IMR-90 (cell line): ENCODE measurements at regions not wholly inside any gene's neighbourhood (a gene's known extent, or its start where the extent isn't known, plus 50 kb on each side); places are given as distances from the start of the nearest gene placed in this dataset.

ENCODE experiments used
- ATAC-seq: fragments of 200-7000 bp; cut with Tn5 transposase; 2 replicates; pipeline ENCODE4 v1.9.1; 2020; ENCODE audit warnings: low read depth, mild to moderate bottlenecking, moderate library complexity
- BruUV-seq: library from RNA; stranded (reverse); fragments of 400-500 nt; replicated peaks from 2 replicates; lab custom pipeline; 2021; lab: Mats Ljungman, UMichigan
- CTCF ChIA-PET: fragments of 300-600 bp; formaldehyde crosslinking; extraction: SDS; loops from one replicate; lab custom pipeline; 2021; ENCODE audit warnings: antibody characterized with exemption; lab: Yijun Ruan, JAX
- POLR2A ChIA-PET: fragments of 300-600 bp; sonication (Branson Sonifier 250); formaldehyde crosslinking; loops from one replicate; lab custom pipeline; 2022; ENCODE audit warnings: antibody characterized with exemption; ENCODE audit not compliant: unreplicated experiment; lab: Charles Lee
- DNase-seq: peaks from one replicate; pipeline ENCODE4 v3.0.0; 2013
- H2AFZ ChIP-seq: replicated peaks from 2 replicates; pipeline ENCODE3; 2013; ENCODE audit warnings: low read length, mild to moderate bottlenecking; ENCODE audit not compliant: poor library complexity
- H2AK5ac ChIP-seq: 2 replicates; pipeline ENCODE4 v1.6.1; 2013; ENCODE audit warnings: low read depth, low read length, inconsistent platforms
- H2AK9ac ChIP-seq: replicated peaks from 2 replicates; pipeline ENCODE3; 2013; ENCODE audit warnings: mild to moderate bottlenecking, low read depth, low read length, moderate library complexity; ENCODE audit not compliant: poor library complexity
- H2BK120ac ChIP-seq: 2 replicates; pipeline ENCODE4 v1.6.1; 2013; ENCODE audit warnings: low read depth, low read length, inconsistent platforms
- H2BK15ac ChIP-seq: 3 replicates; pipeline ENCODE4 v1.6.1; 2013; ENCODE audit warnings: low read depth, low read length, inconsistent platforms
- H2BK20ac ChIP-seq: 2 replicates; pipeline ENCODE4 v1.6.1; 2013; ENCODE audit warnings: low read depth, mild to moderate bottlenecking, inconsistent platforms, low read length, moderate library complexity
- H2BK5ac ChIP-seq: 2 replicates; pipeline ENCODE4 v1.6.1; 2013; ENCODE audit warnings: mild to moderate bottlenecking, low read depth, low read length, inconsistent platforms; ENCODE audit not compliant: poor library complexity, severe bottlenecking
- H3K14ac ChIP-seq: replicated peaks from 2 replicates; pipeline ENCODE4 v1.6.1; 2013; ENCODE audit warnings: low read depth, low read length, inconsistent platforms
- H3K18ac ChIP-seq: 2 replicates; pipeline ENCODE4 v1.6.1; 2013; ENCODE audit warnings: low read depth, low read length, control low read depth
- H3K23ac ChIP-seq: 2 replicates; pipeline ENCODE4 v1.6.1; 2013; ENCODE audit warnings: low read depth, low read length, inconsistent platforms
- H3K27ac ChIP-seq: 2 replicates; pipeline ENCODE4 v1.5.1; 2013; ENCODE audit warnings: mild to moderate bottlenecking, control low read depth, low read length; ENCODE audit not compliant: insufficient read depth
- H3K27me3 ChIP-seq: 2 replicates; pipeline ENCODE4 v1.6.1; 2013; ENCODE audit warnings: low read length; ENCODE audit not compliant: control insufficient read depth, insufficient read depth
- H3K36me3 ChIP-seq: 2 replicates; pipeline ENCODE4 v1.6.1; 2013; ENCODE audit warnings: low read length, mixed read lengths; ENCODE audit not compliant: control insufficient read depth, insufficient read depth
- H3K4ac ChIP-seq: 2 replicates; pipeline ENCODE4 v1.6.1; 2013; ENCODE audit warnings: low read depth, low read length, inconsistent platforms
- H3K4me1 ChIP-seq: 2 replicates; pipeline ENCODE4 v1.6.1; 2013; ENCODE audit warnings: low read length, mixed read lengths; ENCODE audit not compliant: control insufficient read depth, insufficient read depth
- H3K4me2 ChIP-seq: 2 replicates; pipeline ENCODE4 v1.6.1; 2013; ENCODE audit warnings: low read depth, mild to moderate bottlenecking, control low read depth, low read length, moderate library complexity
- H3K4me3 ChIP-seq: 2 replicates; pipeline ENCODE4 v1.5.1; 2013; ENCODE audit warnings: low read depth, mild to moderate bottlenecking, control low read depth, low read length, moderate library complexity; ENCODE audit not compliant: insufficient read depth
- H3K56ac ChIP-seq: 2 replicates; pipeline ENCODE4 v1.6.1; 2013; ENCODE audit warnings: low read length, inconsistent platforms; ENCODE audit not compliant: insufficient read depth; ENCODE audit errors: extremely low read depth
- H3K79me1 ChIP-seq, 2 experiments: 2 replicates each; pipeline ENCODE4 v1.6.1; 2013; ENCODE audit warnings: low read length in 2 of 2, inconsistent platforms in 1 of 2, low read depth in 1 of 2
- H3K9ac ChIP-seq: 2 replicates; pipeline ENCODE4 v1.6.1; 2013; ENCODE audit warnings: low read depth, low read length, control low read depth
- H3K9me1 ChIP-seq: 2 replicates; pipeline ENCODE4 v1.6.1; 2013; ENCODE audit warnings: low read length, inconsistent platforms; ENCODE audit not compliant: insufficient read depth
- H3K9me3 ChIP-seq: 2 replicates; pipeline ENCODE4 v1.6.1; 2013; ENCODE audit warnings: low read length; ENCODE audit not compliant: control insufficient read depth, insufficient read depth
- H4K20me1 ChIP-seq: 2 replicates; pipeline ENCODE4 v1.6.1; 2013; ENCODE audit warnings: low read length, inconsistent platforms; ENCODE audit not compliant: insufficient read depth
- H4K5ac ChIP-seq: 2 replicates; pipeline ENCODE4 v1.6.1; 2013; ENCODE audit warnings: mild to moderate bottlenecking, low read depth, low read length, control low read depth
- H4K8ac ChIP-seq, 2 experiments: 2 replicates each; pipeline ENCODE4 v1.6.1; 2013; ENCODE audit warnings: low read depth in 2 of 2, low read length in 2 of 2, control low read depth in 1 of 2, inconsistent platforms in 1 of 2
- H4K91ac ChIP-seq: 2 replicates; pipeline ENCODE4 v1.6.1; 2013; ENCODE audit warnings: low read depth, low read length, inconsistent platforms; ENCODE audit not compliant: insufficient read depth
- USF2 ChIP-seq: fragments of 150-350 bp; IDR thresholded peaks from 2 replicates; pipeline ENCODE4 v1.6.1; 2017; ENCODE audit warnings: mild to moderate bottlenecking, antibody characterized with exemption, low read length, low read depth
- WGBS, 2 experiments: methylation state at CpG; one replicate each; pipeline versions ENCODE4 v1.1.5 to v1.1.7; 2013; ENCODE audit warnings: missing lambda C conversion rate in 2 of 2; ENCODE audit not compliant: insufficient read length in 1 of 2; ENCODE audit errors: extremely low coverage in 2 of 2; 5-methylcytosine and 5-hydroxymethylcytosine counted together
- dilution Hi-C: fragments of 300-500 bp; cut with HindIII; formaldehyde crosslinking; loops from one replicate; pipeline ENCODE4 v1.14.3; 2018; ENCODE audit warnings: low sequenced_read_pairs; ENCODE audit not compliant: unreplicated experiment
- in situ Hi-C: fragments of 300-500 bp; cut with MboI; formaldehyde crosslinking; loops from 3 replicates; pipeline ENCODE4 v1.14.3; 2019; ENCODE audit warnings: low sequenced_read_pairs, inconsistent platforms, mixed read lengths
- intact Hi-C: fragments of 100-400 bp; cut with micrococcal nuclease; formaldehyde crosslinking; loops from 2 replicates; pipeline ENCODE4 v1.10.0; 2022

GRCh38 chr2:236400046-236400574, 135.9 kb upstream of the ASB18 start:
- Histone ChIP-seq H3K27me3 (no peaks in the 10 kb centered on the region), H3K4me1 (no peaks in the 10 kb centered on the region), H4K8ac (no peak overlapping the region), H3K18ac (no peak overlapping the region), H4K5ac (no peak overlapping the region), H3K9ac (no peak overlapping the region), H3K4ac (no peak overlapping the region), H3K9me1 (no peaks in the 10 kb centered on the region), H3K4me2 (no peak overlapping the region), H3K27ac (no peak overlapping the region), H3K23ac (no peak overlapping the region), H3K36me3 (no peaks in the 10 kb centered on the region), H3K56ac (no peak overlapping the region), H3K79me1 (no peaks in the 10 kb centered on the region), H2AFZ (no peak overlapping the region), H2BK15ac (no peak overlapping the region), H2BK20ac (no peak overlapping the region), H2BK5ac (no peak overlapping the region), H3K9me3 (peaks cover 12% of the 10 kb centered on the region; the same call in 1 of the 2 replicates), H4K20me1 (no peaks in the 10 kb centered on the region), H2BK120ac (no peak overlapping the region), H4K91ac (no peak overlapping the region), H3K4me3 (no peak overlapping the region), H2AK9ac (no peak overlapping the region), H2AK5ac (no peak overlapping the region), H3K14ac (no peak overlapping the region)
- dilution Hi-C loops: no loop called here
- TF ChIP-seq USF2: no peak
- no peak for ATAC-seq
- in situ Hi-C loops: no loop called here
- 70% methylated on average over 2 of the region's 10 CpGs; no CpG with 5 or more reads in 1 of the 2 experiments for WGBS, 2 experiments
- ChIA-PET CTCF (no interaction called here), POLR2A (no interaction called here)
- DNase-seq: no peak
- BruUV-seq: no TSS peak
- intact Hi-C loops: no loop called here
